Nephron progenitor cell (in vitro differentiated cells): ENCODE measurements at regions not wholly inside any gene's neighbourhood (a gene's known extent, or its start where the extent isn't known, plus 50 kb on each side); places are given as distances from the start of the nearest gene placed in this dataset.

Source experiments
- DNase-seq: peaks from one replicate; pipeline ENCODE4 v3.0.0; 2021
- H3K27ac Mint-ChIP-seq: 2 replicates; pipeline ENCODE4 v1.8.0; 2021; ENCODE audit warnings: mild to moderate bottlenecking, moderate library complexity, mixed read lengths
- H3K27me3 Mint-ChIP-seq: 2 replicates; pipeline ENCODE4 v1.8.0; 2021; ENCODE audit warnings: mild to moderate bottlenecking, low read depth, mixed read lengths; ENCODE audit not compliant: poor library complexity
- H3K36me3 Mint-ChIP-seq: 2 replicates; pipeline ENCODE4 v1.8.0; 2021; ENCODE audit warnings: low read depth, mixed read lengths
- H3K4me1 Mint-ChIP-seq: 2 replicates; pipeline ENCODE4 v1.8.0; 2021; ENCODE audit warnings: mixed read lengths
- H3K4me3 Mint-ChIP-seq: 2 replicates; pipeline ENCODE4 v1.8.0; 2021; ENCODE audit warnings: mild to moderate bottlenecking, moderate library complexity, mixed read lengths
- H3K9me3 Mint-ChIP-seq: 2 replicates; pipeline ENCODE4 v1.8.0; 2021; ENCODE audit warnings: mild to moderate bottlenecking, moderate library complexity, mixed read lengths
- CTCF ChIP-seq: fragments of 200-600 bp; sonication (generic); IDR thresholded peaks from 2 replicates; pipeline ENCODE4 v1.5.0; 2021; ENCODE audit warnings: antibody characterized with exemption

- Mint-ChIP-seq H3K4me1 (no peaks in the 10 kb centered on the region), H3K27me3 (peaks cover 2% of the 10 kb centered on the region), H3K4me3 (no peak overlapping the region), H3K36me3 (no peaks in the 10 kb centered on the region), H3K9me3 (no peaks in the 10 kb centered on the region), H3K27ac (no peak overlapping the region)
- no peak for DNase-seq
- no peak for TF ChIP-seq CTCF
Observed at GRCh38 chr1:221904319-221904718, 162.4 kb upstream of the DUSP10 start.

GRCh38 chr1:221903594-221903993 lies 161.7 kb upstream of the DUSP10 start:
- DNase-seq = no peak
- no peaks in the 10 kb centered on the region for H3K4me1 Mint-ChIP-seq
- no peak overlapping the region for H3K4me3 Mint-ChIP-seq
- peaks cover 2% of the 10 kb centered on the region for H3K27me3 Mint-ChIP-seq
- no peak for TF ChIP-seq CTCF
- no peak overlapping the region for H3K27ac Mint-ChIP-seq
- no peaks in the 10 kb centered on the region for H3K9me3 Mint-ChIP-seq
- no peaks in the 10 kb centered on the region for H3K36me3 Mint-ChIP-seq

GRCh38 chr1:221902961-221903360 lies 161.1 kb upstream of the DUSP10 start:
- no peak for DNase-seq
- H3K36me3 Mint-ChIP-seq = no peaks in the 10 kb centered on the region
- no peak for TF ChIP-seq CTCF
- H3K9me3 Mint-ChIP-seq = no peaks in the 10 kb centered on the region
- peaks cover 2% of the 10 kb centered on the region for H3K27me3 Mint-ChIP-seq
- H3K27ac Mint-ChIP-seq = no peak overlapping the region
- no peak overlapping the region for H3K4me3 Mint-ChIP-seq
- H3K4me1 Mint-ChIP-seq = no peaks in the 10 kb centered on the region

- no peaks in the 10 kb centered on the region for H3K36me3 Mint-ChIP-seq
- H3K9me3 Mint-ChIP-seq = no peaks in the 10 kb centered on the region
- TF ChIP-seq CTCF = no peak
- H3K4me1 Mint-ChIP-seq = no peaks in the 10 kb centered on the region
- H3K27me3 Mint-ChIP-seq = peaks cover 2% of the 10 kb centered on the region
- no peak overlapping the region for H3K4me3 Mint-ChIP-seq
- no peak overlapping the region for H3K27ac Mint-ChIP-seq
- DNase-seq = no peak
Observed at GRCh38 chr1:221900678-221901077, 158.8 kb upstream of the DUSP10 start.

- Mint-ChIP-seq H3K4me3 (no peak overlapping the region), H3K27me3 (peaks cover 2% of the 10 kb centered on the region), H3K27ac (no peak overlapping the region), H3K36me3 (no peaks in the 10 kb centered on the region), H3K9me3 (peaks cover 10% of the 10 kb centered on the region), H3K4me1 (no peaks in the 10 kb centered on the region)
- no peak for DNase-seq
- TF ChIP-seq CTCF = no peak
Observed at GRCh38 chr1:221897321-221897721, 155.4 kb upstream of the DUSP10 start.

GRCh38 chr1:221892301-221892830 lies 150.5 kb upstream of the DUSP10 start:
- H3K27me3 Mint-ChIP-seq = no peaks in the 10 kb centered on the region
- no peaks in the 10 kb centered on the region for H3K36me3 Mint-ChIP-seq
- H3K4me3 Mint-ChIP-seq = no peak overlapping the region
- no peak for TF ChIP-seq CTCF
- DNase-seq = no peak
- peaks cover 14% of the 10 kb centered on the region for H3K4me1 Mint-ChIP-seq
- H3K9me3 Mint-ChIP-seq = peaks cover 10% of the 10 kb centered on the region
- no peak overlapping the region for H3K27ac Mint-ChIP-seq
